Tibial nerve (tissue), 4 donors: ENCODE measurements at regions not wholly inside any gene's neighbourhood (a gene's known extent, or its start where the extent isn't known, plus 50 kb on each side); places are given as distances from the start of the nearest gene placed in this dataset.
"Not testable (repeated sequence)": the region's sequence is repeated elsewhere in the genome, so short reads cannot be mapped to it uniquely, and the experiment has no call there.

ENCODE experiments used
- DNase-seq, 2 donors: peaks; one replicate each; pipeline ENCODE4 v3.0.0-alpha.2; 2019; ENCODE audit warnings: low spot score in 2 of 2
- H3K27ac ChIP-seq, 4 donors: fragments of 200-600 bp; sonication (generic) in 3 of 4; one replicate each; pipeline ENCODE4 v1.5.1; 2017 to 2019; ENCODE audit warnings: mild to moderate bottlenecking in 1 of 4
- H3K27me3 ChIP-seq, 2 donors: fragments of 200-600 bp; sonication (generic) in 1 of 2; one replicate each; pipeline versions ENCODE4 v1.5.1 to v1.6.0; 2017 to 2019
- H3K36me3 ChIP-seq, 3 donors: fragments of 200-600 bp; sonication (generic); one replicate each; pipeline ENCODE4 v1.5.1; 2018 to 2019
- H3K4me1 ChIP-seq, 4 donors: fragments of 200-600 bp; sonication (generic) in 3 of 4; one replicate each; pipeline ENCODE4 v1.5.1; 2017 to 2019
- H3K4me3 ChIP-seq, 4 donors: fragments of 200-600 bp; sonication (generic) in 3 of 4; one replicate each; pipeline ENCODE4 v1.5.1; 2017 to 2019; ENCODE audit warnings: mild to moderate bottlenecking in 1 of 4, moderate library complexity in 1 of 4
- H3K9me3 ChIP-seq, 4 donors: fragments of 200-600 bp; sonication (generic) in 3 of 4; one replicate each; pipeline ENCODE4 v1.5.1; 2017 to 2019
- EP300 ChIP-seq, 2 donors: sonication (generic); formaldehyde crosslinking; IDR thresholded peaks; one replicate each; pipeline ENCODE4 v1.6.1; 2017; ENCODE audit warnings: antibody characterized with exemption in 2 of 2, mild to moderate bottlenecking in 1 of 2
- POLR2A ChIP-seq, 2 donors: fragments of 450-650 bp; IDR thresholded peaks; one replicate each; pipeline ENCODE4 v1.6.1; 2017; ENCODE audit warnings: antibody characterized with exemption in 2 of 2, mild to moderate bottlenecking in 2 of 2, moderate library complexity in 2 of 2
- WGBS, 2 donors: methylation state at CpG; one replicate each; pipeline ENCODE4 v1.1.5; 2018; 5-methylcytosine and 5-hydroxymethylcytosine counted together
- TF ChIP-seq, protein P1 (sequence below), 5 experiments: fragments of 200-600 bp in 3 of 5; fragments of 450-650 bp in 2 of 5; sonication (generic) in 3 of 5; IDR thresholded peaks; one replicate each; pipeline ENCODE4 v1.5.1; 2016 to 2019; ENCODE audit warnings: antibody characterized with exemption in 5 of 5, mild to moderate bottlenecking in 3 of 5, moderate library complexity in 2 of 5

GRCh38 chr15:87648278-87648677, 608.3 kb downstream of the NTRK3 start:
- no peak overlapping the region for H3K27ac ChIP-seq
- WGBS, 2 donors: 29 to 35% methylated on average over 5 of the region's 5 CpGs

DNA sequence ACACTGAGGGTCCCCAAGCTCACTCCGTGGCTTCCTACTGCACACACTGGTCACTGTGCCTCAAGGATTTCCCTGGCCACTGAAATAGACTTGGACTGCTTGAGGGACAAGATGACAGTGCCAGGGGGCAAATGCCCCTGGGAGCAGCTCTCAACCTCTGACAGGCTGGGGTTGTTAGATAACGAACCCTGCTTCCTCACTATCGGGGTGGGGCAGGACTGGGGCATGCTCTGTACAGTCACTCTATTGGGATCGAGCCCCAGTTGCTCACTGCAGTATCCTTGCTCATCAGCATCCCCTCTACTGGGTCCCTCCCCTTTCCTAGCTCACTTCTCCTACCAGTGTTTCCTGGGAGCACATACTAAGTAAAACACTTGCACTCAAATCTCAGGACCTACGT, 610.8 kb downstream of the NTRK3 start:
- H3K4me3 ChIP-seq: no peak overlapping the region
- no peak for DNase-seq
- no peaks in the 10 kb centered on the region for H3K36me3 ChIP-seq
- no peak overlapping the region for H3K27ac ChIP-seq
- no peak for TF ChIP-seq EP300 (IDR thresholded peaks at IDR 0.05)
- no peak for TF ChIP-seq POLR2A (IDR thresholded peaks at IDR 0.05)
- TF ChIP-seq, protein P1, sequence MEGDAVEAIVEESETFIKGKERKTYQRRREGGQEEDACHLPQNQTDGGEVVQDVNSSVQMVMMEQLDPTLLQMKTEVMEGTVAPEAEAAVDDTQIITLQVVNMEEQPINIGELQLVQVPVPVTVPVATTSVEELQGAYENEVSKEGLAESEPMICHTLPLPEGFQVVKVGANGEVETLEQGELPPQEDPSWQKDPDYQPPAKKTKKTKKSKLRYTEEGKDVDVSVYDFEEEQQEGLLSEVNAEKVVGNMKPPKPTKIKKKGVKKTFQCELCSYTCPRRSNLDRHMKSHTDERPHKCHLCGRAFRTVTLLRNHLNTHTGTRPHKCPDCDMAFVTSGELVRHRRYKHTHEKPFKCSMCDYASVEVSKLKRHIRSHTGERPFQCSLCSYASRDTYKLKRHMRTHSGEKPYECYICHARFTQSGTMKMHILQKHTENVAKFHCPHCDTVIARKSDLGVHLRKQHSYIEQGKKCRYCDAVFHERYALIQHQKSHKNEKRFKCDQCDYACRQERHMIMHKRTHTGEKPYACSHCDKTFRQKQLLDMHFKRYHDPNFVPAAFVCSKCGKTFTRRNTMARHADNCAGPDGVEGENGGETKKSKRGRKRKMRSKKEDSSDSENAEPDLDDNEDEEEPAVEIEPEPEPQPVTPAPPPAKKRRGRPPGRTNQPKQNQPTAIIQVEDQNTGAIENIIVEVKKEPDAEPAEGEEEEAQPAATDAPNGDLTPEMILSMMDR (IDR thresholded peaks at IDR 0.05): no peak
- 78 to 90% methylated on average over 5 of the region's 5 CpGs for WGBS, 2 donors
- no peaks in the 10 kb centered on the region for H3K27me3 ChIP-seq
- no peaks in the 10 kb centered on the region for H3K9me3 ChIP-seq
- H3K4me1 ChIP-seq: no peaks in the 10 kb centered on the region

More at GRCh38 chr15:87648278-87648677, 608.3 kb downstream of the NTRK3 start:
- H3K9me3 ChIP-seq: no peaks in the 10 kb centered on the region
- no peaks in the 10 kb centered on the region for H3K27me3 ChIP-seq
- H3K36me3 ChIP-seq: no peaks in the 10 kb centered on the region
- TF ChIP-seq POLR2A (IDR thresholded peaks at IDR 0.05) (no peak), EP300 (IDR thresholded peaks at IDR 0.05) (no peak)
- TF ChIP-seq, protein P1 (IDR thresholded peaks at IDR 0.05): no peak
- H3K4me1 ChIP-seq: no peaks in the 10 kb centered on the region
- no peak overlapping the region for H3K4me3 ChIP-seq
- DNase-seq: no peak

DNA sequence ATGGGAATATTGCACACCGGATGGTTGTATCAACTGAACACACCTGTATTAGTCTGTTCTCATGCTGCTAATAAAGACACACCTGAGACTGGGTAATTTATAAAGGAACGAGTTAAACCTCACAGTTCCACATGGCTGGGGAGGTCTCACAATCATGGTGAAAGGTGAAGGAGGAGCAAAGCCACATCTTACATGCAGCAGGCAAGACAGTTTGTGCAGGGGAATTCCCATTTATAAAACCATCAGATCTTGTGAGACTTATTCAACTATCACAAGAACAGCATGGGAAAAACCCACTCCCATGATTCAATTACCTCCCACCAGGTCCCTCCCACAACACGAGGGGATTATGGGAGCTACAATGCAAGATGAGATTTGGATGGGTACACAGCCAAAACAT, 613.5 kb downstream of the NTRK3 start:
- not testable (repeated sequence) for H3K4me3 ChIP-seq, H3K4me1 ChIP-seq, H3K27ac ChIP-seq, DNase-seq, H3K36me3 ChIP-seq, H3K27me3 ChIP-seq, H3K9me3 ChIP-seq
- 78 to 85% methylated on average over 3 of the region's 3 CpGs for WGBS, 2 donors

DNA sequence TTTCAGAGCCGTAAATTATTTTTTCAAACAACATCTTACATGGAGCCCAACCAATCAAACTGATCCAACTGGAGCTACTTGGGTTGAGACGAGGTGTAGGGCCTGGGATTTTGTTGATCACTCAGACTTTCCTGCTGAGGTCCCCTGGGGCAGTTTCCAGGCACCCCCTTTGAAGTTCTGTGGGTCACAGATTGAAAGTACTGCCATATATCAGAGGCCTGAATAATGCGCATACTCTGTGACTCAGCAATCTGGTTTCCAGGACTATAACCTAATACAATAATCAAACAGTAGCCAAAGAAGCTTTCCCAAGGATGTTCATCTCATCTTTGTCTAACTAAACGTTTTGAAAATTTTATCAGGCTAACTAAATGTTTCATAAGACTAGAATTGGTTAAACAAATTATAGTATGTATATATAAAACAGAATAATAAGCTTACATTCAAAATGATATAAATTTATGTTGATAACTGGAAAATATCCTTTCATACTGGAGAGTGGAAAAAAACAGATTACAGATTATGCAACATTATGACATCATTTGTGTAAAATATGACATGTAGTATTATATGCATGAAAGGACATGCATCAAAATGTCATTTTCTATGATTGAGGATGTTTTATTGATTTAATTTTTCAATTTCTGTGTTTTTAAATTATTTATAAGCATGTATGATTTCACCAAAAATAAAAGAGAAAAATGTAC, 617.1 kb downstream of the NTRK3 start:
- Histone ChIP-seq H3K27ac (no peak overlapping the region), H3K36me3 (no peaks in the 10 kb centered on the region), H3K4me1 (no peaks in the 10 kb centered on the region), H3K27me3 (no peaks in the 10 kb centered on the region), H3K9me3 (no peaks in the 10 kb centered on the region), H3K4me3 (no peak overlapping the region)
- WGBS, 2 donors: 70 to 76% methylated on average over 4 of the region's 4 CpGs
- no peak for DNase-seq
- no peak for TF ChIP-seq POLR2A (IDR thresholded peaks at IDR 0.05)
- no peak for TF ChIP-seq EP300 (IDR thresholded peaks at IDR 0.05)
- TF ChIP-seq, protein P1 (IDR thresholded peaks at IDR 0.05): no peak

GRCh38 chr15:87638554-87639083, 617.9 kb downstream of the NTRK3 start:
- Histone ChIP-seq H3K4me1 (no peaks in the 10 kb centered on the region), H3K36me3 (no peaks in the 10 kb centered on the region), H3K4me3 (no peak overlapping the region), H3K27me3 (no peaks in the 10 kb centered on the region), H3K27ac (no peak overlapping the region), H3K9me3 (no peaks in the 10 kb centered on the region)
- DNase-seq: no peak
- no peak for TF ChIP-seq POLR2A (IDR thresholded peaks at IDR 0.05)
- TF ChIP-seq, protein P1 (IDR thresholded peaks at IDR 0.05): no peak
- TF ChIP-seq EP300 (IDR thresholded peaks at IDR 0.05): no peak
- 46 to 47% methylated on average over 3 of the region's 3 CpGs for WGBS, 2 donors
